ENCODE measurements at regions not wholly inside any gene's neighbourhood (a gene's known extent, or its start where the extent isn't known, plus 50 kb on each side); places are given as distances from the start of the nearest gene placed in this dataset.

- DNase-seq, result peak; percentile 87
These were observed 185.5 kb upstream of the KCNN2 start for GRCh38 chr5:114176356-114176755.

- DNase-seq, result no peak
These were observed 182.7 kb upstream of the KCNN2 start for GRCh38 chr5:114179134-114179533.

GRCh38 chr5:114184006-114184405 lies 177.9 kb upstream of the KCNN2 start:
- DNase-seq, result peak; percentile 72

DNA sequence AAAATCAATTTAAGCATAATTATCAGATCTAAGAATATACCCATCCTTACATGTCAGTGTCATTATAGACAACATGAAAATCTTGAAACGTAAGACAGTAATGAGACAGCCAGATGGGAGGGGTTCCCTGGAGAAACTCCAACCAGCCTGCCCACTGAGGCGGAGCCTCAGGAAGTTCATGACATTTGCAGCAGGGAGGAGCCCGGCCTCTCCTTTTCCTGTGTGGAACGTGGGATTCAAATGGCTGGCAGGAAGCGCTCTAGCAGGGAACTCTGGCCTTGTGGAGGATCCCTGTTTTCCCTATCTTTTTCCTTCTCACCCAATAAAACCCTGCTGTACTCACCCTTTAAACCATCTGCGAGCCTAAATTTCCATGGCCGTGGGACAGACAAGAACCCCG lies 176.6 kb upstream of the KCNN2 start:
- peak; percentile 57 for DNase-seq

DNA sequence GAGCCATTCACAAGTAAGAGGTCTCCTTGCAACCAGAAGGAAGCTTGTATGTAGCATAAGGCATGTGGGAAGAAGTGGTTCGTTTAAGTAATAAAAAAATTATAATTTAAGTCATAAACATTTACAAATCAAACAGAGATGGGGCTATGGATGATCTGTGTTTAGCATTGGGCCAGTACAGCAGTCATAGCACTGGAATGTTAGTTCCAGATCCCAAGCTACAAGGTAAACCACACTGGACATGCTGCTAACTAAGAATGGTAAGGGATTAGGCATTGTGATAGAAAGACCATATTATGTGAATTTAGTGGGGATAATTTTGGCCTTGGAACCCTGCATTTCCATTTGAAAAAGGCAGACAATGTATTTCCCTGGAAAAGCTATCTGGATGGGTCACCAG lies 170.4 kb upstream of the KCNN2 start:
- DNase-seq, result peak; percentile 23

- DNase-seq, result peak; percentile 84
These were observed 169.8 kb upstream of the KCNN2 start for GRCh38 chr5:114192108-114192507.

GRCh38 chr5:114201332-114201731 lies 160.5 kb upstream of the KCNN2 start:
- no peak for DNase-seq

DNA sequence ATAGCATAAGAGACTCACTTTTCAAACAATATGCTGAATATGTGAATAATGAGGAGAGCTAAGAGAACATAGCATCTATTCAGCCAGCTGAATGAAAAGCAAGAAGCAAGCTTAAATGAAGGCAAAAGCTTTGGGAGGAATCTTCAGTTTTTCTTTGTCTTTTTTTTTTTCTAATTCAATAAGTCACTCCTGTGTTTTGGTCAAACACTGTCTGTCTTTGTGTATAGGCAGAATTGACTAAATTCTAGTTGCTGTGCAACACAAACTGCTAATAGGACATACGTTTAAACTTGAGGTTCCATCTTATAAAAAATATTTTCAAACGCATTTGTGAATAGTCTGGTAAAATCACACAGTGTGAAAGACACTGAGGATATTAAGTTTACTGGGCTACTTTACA lies 156.9 kb upstream of the KCNN2 start:
- DNase-seq, result no peak

GRCh38 chr5:114206640-114207039 lies 155.2 kb upstream of the KCNN2 start:
- no peak for DNase-seq

DNA sequence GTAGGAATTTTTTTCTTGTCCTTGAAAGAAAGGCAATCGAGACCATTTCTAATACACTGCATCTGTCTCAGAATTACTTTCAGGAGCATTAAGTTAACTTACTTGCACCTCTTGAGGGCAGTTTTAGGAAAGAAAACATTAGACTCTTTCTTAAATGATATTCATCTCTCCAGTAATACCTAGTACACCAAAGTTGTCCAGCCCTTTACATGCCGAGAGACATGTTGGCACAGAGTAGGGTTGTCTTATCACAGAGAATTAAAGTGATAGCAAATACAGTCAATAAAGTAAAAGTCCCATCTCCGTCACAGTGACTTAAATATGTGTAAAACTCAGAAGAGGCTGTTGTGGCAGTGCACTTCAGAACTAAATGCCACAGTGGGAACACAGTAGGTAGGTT lies 154.3 kb upstream of the KCNN2 start:
- DNase-seq, result no peak

DNA sequence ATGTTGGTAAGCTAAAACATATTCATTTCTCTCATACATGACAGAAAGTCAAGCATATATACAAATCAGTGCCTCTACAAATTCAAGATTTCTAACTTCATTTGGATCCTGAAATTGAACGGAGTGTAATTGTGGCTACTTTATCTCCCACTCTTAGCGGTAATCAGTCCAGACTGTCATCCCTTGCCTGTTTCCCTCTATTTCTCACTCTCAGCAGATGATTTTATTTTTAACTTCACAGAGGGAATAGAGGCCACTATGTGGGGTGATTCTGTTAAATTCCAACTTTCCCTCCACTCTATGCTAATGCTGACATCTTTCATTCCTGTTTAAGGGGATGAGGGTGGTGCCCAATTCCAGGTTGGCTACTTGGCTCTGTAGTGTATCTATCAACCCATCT lies 153.8 kb upstream of the KCNN2 start:
- no peak for DNase-seq

DNA sequence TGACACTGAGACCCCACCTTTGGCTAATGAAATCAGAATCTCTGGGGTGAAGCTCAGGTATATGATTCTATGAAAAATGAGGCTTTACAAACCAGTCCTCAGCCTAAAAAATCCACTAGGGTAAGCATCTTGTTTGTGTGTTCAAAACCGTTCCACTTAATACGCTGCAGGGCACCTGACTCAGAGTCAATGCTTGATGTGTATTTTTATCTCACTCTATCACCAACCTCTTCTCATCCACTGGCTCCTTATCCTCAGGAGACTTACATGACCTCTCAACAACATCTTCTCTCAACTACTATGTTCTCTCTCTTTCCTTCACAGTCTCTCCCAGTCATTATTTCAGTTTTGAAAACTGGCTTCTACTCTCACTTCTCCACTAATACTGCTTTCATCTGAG lies 153.3 kb upstream of the KCNN2 start:
- no peak for DNase-seq

DNA sequence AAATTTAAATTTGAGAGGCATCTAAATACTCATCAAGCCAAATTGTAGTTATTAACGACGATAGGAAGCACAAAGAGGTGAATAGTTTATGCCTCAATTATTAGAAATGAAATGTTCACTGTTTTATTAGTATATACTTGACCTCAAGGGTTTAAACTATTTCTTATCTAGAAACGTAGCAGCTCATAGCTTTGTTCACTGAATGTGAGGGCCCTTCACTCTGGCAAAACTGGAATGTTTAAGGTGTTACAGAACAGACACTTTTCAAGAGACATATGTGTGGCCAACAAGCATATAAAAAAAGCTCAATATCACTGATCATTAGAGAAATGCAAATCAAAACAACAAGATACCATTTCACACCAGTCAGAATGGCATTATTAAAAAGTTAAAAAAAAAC lies 151.2 kb upstream of the KCNN2 start:
- DNase-seq, result no peak

DNA sequence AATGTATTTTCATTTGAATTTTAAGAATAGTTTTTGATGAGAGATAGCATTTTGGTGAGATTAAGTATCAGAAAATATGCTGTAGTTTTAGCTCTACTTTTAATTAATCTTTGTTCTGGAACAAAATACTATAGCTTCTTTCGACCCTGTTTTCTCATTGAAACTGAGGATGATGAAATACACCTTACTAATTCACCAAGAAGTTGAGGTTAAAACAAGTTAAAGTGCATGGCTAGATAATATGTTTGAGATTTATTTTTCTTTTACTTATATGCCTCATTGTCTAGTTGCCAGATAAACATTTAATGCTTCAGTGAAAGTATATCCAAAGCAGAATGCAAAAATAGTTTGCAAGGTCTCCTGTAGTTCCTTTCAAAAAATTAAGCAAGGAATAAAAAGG lies 140.1 kb upstream of the KCNN2 start:
- DNase-seq, result no peak

- DNase-seq, result peak; percentile 26
These were observed 138.0 kb upstream of the KCNN2 start for GRCh38 chr5:114223866-114224265.

DNA sequence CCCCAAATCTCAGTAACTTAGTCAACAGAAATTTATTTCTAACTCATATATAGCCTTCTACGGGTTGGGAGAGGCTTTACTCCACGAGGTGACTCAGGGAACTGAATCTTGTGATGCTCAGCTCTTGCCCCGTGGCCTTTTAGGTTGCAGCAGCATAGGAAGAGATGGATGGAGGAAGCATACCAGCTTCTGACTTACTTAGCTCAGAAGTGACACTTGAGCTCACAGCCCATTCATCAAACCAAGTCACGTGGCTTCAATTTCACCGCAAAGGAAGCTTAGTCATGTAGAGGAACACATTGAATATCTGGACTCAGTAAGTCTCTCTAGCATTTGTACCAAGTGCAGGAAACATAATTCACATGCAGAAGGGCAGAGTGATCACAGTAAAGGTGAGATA lies 124.1 kb upstream of the KCNN2 start:
- DNase-seq, result peak; percentile 48

DNA sequence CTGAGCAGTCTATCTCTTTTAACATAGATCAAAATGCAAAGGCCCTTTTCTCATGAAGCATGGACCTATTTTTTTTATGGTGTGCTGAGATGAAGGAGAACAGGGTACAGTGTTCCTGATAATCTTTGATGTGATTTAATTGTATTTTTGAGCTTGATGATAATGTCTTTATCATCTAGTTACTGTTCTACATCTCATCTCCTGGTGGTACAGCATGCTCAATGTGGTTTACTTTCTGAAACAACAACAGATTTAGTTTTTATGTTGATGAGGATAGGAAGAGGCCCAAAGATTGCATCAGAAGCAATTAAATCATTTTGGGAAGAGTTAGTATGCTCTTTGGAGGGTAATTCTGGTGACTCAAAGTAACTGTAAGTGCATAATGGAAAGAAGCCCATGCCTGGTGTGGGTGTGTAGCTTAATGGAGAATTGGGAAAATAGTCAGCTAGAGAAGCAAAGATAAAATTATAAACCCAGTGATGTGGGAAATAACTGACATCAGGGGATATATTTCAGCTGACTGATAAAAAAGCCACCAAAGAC lies 123.0 kb upstream of the KCNN2 start:
- DNase-seq, result no peak

DNA sequence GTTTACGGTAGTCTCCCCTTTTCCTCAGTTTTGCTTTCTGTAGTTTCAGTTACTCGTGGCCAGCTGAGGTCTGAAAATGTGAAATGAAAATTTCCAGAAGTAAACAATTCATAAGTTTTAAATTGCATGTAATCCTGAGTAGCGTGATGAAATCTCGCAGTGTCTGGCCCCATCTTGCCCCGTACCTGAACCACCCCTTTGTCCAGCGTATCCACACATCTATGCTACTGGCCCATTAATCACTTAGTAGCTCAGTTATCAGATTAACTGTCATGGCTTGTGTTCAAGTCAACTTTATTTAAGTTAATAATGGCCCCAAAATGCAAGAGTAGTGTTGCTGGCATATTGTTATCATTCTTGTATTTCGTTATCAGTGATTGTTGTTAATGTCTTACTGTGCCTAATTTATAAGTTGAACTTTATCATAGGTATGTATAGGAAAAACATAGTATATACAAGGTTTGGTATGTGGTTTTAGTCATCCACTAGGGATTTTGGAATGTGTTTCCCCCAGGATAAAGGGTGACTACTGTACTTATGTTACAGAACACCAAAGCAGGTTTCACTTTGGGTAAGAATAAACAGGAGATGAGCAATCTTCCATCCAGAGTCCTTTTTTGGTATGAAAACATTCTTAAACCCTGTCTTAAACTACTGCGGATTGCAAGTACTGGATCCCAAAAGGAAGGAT lies 118.4 kb upstream of the KCNN2 start:
- DNase-seq, result peak; percentile 96

- DNase-seq, result no peak
These were observed 117.9 kb upstream of the KCNN2 start for GRCh38 chr5:114243972-114244317.

DNA sequence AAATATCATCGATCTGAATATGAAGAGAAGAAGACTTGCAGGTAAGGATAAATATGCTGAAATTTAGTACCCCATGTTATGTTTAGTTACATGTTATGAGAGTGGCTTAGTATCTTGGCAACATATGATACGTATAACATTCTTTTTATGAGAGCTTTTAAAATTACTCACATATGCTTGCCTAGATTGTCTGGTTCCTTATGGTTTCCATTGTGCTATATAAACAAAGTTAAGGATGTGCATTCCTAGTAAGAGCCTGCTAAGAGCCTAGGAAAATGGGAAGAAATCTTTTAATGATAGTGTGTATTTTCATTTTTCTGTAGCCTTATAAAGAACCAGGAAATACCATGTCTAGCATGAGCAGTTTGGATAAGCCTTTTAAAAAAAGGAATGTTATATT lies 112.0 kb upstream of the KCNN2 start:
- DNase-seq, result peak; percentile 96

DNA sequence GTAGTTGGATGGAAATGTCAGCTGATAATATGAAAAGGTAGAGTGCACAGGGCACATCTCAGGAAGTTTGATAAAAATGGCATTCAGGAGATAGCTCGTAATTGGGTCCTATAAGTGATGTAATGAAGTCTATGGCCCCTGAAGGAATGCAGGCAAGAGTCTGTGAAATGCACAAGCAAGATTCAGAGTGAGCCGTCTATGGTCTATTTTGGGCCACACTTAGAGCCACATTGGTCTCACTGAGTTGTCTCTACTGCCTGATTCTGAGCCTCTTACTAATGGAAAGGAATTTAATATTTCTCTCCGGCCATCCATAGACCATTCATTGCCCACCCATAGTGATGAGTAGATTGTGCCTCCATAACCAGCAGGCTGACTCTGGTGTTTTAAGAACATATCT lies 111.3 kb upstream of the KCNN2 start:
- DNase-seq, result peak; percentile 67

- peak; percentile 64 for DNase-seq
These were observed 109.6 kb upstream of the KCNN2 start for GRCh38 chr5:114252226-114252625.

GRCh38 chr5:114255260-114255659 lies 106.6 kb upstream of the KCNN2 start:
- no peak for DNase-seq

GRCh38 chr5:114261989-114262388 lies 99.9 kb upstream of the KCNN2 start:
- no peak for DNase-seq

- no peak for DNase-seq
These were observed 96.3 kb upstream of the KCNN2 start for GRCh38 chr5:114265432-114266060.

All from fibroblast of skin of back (primary cell).